SHP77 treated with DMSO at 0.1 percent for 48 hours (cell line): ENCODE measurements at regions not wholly inside any gene's neighbourhood (a gene's known extent, or its start where the extent isn't known, plus 50 kb on each side); places are given as distances from the start of the nearest gene placed in this dataset.
A peak's percentile ranks its signal among the peaks of the same experiment; 100 is the strongest.

Experiments
- DNase-seq: peaks from one replicate; lab custom pipeline; 2025; lab: John Stamatoyannopoulos, UW

DNA sequence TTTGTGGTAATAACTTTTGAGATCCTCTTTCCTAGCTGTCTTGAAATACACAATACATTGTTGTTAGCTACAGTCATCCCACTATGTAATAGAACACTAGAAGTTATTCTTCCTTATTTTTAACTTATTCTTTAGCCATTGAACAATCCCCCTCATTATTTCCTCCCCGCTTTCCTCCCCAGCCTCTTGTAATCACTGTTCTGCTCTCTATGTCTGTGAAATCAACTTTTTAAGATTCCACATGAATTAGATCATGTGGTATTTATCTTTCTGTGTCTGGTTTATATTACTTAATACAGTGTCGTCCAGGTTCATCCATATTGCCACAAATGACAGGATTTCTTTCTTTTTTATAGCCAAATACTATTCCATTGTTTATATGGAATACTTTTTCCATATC, 72.9 kb downstream of the SLC10A2 start:
- DNase-seq = no peak

DNA sequence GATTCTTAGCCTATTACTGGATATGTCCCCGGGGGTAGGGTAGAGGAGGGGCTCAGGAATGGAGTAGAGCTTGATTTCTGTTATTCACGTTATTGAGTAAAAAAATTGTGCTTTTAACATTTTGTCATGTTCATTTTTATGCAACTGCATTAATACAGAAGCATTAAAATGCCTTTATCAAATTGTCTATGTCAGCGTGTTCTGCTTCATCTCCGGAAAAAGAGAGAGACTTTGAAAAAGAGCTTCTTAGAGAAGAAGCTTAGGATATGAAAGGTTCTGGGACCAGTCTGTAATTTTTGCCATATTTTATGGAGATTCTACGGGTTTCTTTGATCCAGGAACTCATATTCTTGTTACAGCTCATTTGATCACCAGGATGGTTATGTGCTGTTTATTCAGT, 82.0 kb downstream of the SLC10A2 start:
- DNase-seq = no peak

- DNase-seq = no peak
Measured at GRCh38 chr13:102983496-102983895, 82.7 kb downstream of the SLC10A2 start.

DNA sequence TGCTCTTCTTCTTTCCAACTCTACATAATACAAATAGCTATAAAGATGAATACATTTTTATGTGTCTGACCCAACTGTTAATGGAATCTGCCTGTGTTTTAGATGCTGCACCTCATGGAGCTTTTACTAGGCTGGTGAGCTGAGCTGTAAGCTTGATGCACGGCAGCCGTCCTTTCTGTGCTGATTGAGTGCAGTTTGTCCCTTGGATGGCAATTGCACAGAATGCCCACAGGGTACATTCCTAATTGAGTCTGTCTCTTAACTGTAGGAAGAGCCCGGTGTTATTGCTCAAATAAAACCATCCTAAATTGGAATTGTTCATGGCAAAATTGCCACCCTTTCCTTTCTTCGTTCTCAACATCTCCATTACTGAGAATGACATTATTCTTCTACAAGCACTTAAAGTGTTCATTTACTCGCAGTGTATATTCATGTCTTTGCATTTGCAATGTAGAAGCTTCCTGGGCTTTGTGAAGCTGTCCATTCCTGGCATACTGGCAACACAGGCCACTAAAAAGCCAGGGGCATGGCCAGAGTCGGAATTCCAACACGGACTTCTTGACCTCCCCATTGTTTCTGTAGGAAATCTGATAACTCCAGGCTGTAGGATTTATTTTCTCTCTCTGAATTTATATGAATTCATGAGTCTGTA, 85.8 kb downstream of the SLC10A2 start:
- DNase-seq = no peak

DNA sequence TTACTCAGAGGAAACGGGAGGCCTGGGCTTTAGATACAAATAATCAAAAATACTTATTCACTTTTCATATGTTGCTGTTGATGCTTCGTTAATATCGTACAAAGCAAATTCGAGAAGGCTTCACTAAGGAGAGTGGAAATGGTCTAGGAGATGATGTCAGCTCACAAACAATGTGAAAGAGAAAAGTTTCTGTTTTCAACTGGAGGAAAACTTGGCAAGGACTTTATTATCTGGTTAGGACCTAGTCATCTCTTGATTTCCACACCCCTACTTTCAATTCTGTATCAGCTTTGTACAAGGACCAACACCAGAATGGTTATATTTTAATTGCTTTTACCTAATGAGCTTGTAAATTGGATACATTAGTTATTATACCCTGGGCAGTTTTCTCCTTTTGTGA, 88.0 kb downstream of the SLC10A2 start:
- no peak for DNase-seq

DNA sequence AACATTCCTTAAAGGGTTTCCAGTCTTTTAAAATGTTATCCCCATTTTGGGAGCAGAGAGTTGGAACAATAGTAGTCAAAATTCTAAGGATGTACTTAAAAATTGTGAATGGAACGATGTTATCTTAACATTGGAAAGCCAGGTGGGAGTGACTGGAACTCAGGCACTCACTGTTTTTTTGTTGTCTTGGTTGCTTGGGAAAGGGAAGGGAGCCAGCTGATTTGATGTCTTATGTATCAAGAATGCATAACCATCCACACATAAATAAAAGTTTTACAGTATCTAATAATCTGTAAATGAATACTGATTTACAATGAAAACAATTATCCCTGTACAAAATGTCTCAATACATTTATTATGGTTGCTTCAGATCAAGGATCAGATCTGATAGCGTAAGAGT, 88.7 kb downstream of the SLC10A2 start:
- DNase-seq = no peak

DNA sequence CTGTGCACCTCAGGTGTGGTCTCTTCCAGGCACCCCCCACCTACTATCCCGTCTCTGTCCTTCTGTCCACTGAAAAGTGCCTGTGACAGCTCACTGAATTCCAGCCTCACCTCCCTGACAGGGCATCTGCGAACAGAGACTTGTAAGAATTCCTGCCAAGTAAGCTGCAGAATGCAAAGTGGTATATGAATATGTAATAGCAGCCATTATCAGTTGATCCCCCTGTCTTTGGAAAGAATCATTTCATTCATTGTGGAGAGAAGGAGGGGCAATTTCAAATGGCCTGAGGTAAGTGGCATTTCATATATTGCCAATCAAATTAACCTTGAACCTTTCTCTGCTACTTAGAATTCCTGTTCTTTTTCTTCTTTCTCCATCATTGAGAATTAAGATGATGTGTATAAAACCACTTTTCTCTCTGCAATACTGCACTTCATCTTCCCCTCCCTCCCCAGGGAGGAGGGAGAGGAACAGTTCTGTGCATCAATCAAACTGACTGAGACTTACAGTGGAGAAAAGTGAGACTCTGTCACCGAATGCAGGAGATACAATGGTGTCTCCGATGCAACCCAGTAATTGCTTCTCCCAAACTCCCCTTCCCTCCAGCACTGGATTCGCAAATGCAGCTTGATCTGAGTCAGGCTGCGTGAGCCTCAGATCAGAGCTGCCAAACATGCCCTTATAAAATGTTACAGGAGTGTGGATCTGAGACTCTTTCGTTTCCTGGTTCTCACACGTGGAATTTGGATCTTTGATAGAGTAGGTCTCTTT, 91.7 kb downstream of the SLC10A2 start:
- DNase-seq = no peak

- no peak for DNase-seq
Measured at GRCh38 chr13:102972191-102972590, 94.0 kb downstream of the SLC10A2 start.

DNA sequence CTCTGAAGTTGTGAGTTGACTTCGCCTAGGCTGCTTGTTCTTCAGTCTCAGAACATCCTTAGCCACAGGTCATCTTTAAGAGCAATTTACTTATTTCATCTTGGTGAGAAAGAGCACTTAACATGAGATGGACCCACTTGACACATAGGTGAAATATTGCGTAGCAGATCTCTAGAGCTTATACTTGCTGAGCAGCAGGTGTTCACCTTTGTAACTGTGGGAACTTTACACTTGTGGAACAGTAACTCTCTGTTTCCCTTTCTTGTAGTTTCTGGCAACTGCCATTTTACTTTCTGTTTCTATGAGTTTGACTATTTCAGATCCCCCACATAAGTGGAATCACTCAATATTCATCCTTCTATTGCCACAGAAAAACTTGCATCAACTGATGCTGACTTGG, 95.7 kb downstream of the SLC10A2 start:
- DNase-seq = no peak

- no peak for DNase-seq
Measured at GRCh38 chr13:102968572-102969228, 97.5 kb downstream of the SLC10A2 start.

GRCh38 chr13:102965802-102966201, 100.4 kb downstream of the SLC10A2 start:
- DNase-seq = no peak

DNA sequence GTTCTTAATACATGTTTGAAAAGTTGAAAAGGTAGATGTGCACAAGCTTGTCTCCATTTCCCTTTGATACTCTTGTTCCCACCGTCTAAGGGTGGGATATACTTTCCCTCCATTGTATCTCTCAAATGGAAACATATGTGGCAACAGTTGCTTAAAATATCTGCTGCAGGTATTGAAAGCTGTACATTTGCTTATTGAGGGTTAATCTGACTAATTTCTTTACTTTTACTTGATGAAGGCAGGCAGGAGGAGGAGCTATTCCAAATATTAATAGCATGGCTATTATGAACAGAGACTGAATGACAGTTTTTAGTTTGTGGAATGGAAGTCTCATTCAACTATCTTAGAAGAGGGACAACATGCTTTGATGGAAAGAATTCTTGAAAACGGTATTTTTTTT, 103.8 kb downstream of the SLC10A2 start:
- no peak for DNase-seq

DNA sequence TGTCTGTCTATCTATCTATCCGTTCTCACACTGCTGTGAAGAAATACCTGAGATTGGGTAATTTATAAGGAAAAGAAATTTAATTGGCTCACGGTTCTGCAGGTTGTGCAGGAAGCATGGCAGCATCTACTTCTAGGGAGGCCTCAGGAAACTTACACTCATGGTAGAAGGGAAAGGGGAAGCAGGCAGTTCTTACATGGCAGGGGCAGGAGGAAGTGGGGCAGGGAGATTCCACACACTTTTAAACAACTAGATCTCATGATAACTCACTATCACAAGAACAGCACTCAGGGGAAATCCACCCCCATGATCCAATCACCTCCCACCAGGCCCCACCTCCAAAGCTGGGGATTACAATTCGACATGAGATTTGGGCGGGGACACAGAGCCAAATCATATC, 105.3 kb downstream of the SLC10A2 start:
- no peak for DNase-seq

GRCh38 chr13:102956449-102956848, 109.8 kb downstream of the SLC10A2 start:
- DNase-seq = no peak

- no peak for DNase-seq
Measured at GRCh38 chr13:102954350-102954749, 108.5 kb downstream of the ERCC5 start.

DNA sequence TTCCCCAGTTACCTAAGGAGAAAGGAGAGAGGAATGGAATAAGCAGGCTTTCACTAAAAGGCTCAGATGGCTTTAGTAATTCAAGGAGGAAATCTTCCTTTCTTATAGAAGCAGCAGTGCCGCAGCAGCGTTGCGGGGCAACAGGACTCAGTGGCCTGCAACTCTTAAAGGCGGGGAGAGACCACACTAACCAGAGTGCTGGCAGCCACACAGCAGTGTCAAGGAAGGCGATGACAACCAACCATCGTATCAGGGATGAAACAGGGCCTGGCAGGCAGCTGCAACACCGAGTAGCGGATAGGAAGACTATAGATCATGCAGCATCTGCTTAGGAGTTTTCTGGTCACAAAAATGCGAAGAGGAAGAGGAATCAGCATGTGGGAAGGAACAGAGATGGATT, 106.0 kb downstream of the ERCC5 start:
- no peak for DNase-seq

- DNase-seq = peak; percentile 56
Measured at GRCh38 chr13:102947745-102948405, 102.0 kb downstream of the ERCC5 start.

GRCh38 chr13:102945886-102946285, 100.1 kb downstream of the ERCC5 start:
- DNase-seq = no peak

- no peak for DNase-seq
Measured at GRCh38 chr13:102945324-102945815, 99.5 kb downstream of the ERCC5 start.

- no peak for DNase-seq
Measured at GRCh38 chr13:102944821-102945220, 99.0 kb downstream of the ERCC5 start.

DNA sequence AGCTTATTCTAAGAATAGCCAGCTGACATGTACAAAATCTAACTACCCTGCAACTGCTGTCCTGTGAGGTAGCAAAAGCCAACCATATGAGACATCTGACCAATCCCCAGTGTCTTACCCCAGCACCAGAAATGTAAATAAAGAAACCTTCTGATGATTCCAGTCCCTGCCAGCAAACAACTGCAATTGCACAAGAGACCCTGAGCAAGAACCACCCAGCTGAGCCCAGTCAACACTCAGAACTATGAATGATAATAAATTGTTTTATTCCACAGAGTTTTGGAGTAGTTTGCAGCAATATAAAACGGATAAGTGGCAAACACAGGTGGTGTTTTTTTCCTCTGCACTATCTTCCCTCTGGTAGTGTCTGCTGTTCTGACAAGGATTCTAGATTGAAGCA, 94.9 kb downstream of the ERCC5 start:
- no peak for DNase-seq

DNA sequence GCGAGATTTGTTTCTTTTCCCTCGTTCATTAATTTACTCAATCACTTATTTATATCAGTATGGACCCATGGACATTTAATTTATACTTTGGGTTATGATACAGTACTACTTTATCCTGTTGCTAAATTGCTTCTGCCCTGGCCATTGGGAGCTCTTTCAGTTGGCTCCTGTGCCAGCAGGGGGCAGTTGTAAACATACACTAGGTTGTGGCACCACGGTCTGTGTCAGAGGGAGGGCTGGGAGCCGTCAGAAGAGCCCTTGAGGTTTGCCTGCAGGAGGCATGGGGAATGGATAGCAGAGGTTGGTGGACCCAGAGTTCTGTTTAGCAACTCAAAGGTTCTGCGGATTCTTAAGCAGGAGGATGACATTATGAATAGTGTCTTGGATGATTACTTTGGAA, 94.3 kb downstream of the ERCC5 start:
- no peak for DNase-seq

DNA sequence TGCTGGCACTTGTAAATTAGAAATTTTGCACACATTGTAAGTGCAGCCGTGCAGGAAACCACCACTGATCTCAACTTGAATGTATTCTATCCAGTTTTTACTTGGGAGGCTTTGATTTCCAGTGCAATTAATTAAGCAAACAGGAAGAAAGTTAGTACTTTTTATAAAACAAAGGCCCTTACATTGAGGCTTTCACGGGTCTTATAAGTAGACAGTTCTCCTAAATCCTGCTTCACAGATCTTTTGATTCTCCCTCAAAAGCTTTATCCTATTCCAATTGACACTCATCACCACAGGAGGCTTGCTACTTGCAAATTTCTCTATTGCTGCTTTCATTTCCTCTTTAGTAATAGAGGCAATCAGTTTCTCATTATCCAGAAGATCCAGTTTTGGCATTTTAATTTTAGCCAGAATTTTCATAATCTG, 90.1 kb downstream of the ERCC5 start:
- no peak for DNase-seq
